HepG2 (cell line): ENCODE measurements at regions not wholly inside any gene's neighbourhood (a gene's known extent, or its start where the extent isn't known, plus 50 kb on each side); places are given as distances from the start of the nearest gene placed in this dataset.

Experiments used
- CCDC6 ChIP-seq: sonication (generic); formaldehyde crosslinking; IDR thresholded peaks from 2 replicates; pipeline ENCODE4 v1.8.1; 2022; ENCODE audit warnings: mild to moderate bottlenecking, missing genetic modification reagents, moderate library complexity
- CREM ChIP-seq, 2 experiments: sonication (generic) in 1 of 2; formaldehyde crosslinking in 1 of 2; IDR thresholded peaks; 2 replicates each; pipeline versions ENCODE4 v1.4.0 to v1.6.1; 2016 to 2020; ENCODE audit warnings: antibody characterized with exemption in 1 of 2, mild to moderate bottlenecking in 1 of 2, missing genetic modification reagents in 1 of 2
- EP300 ChIP-seq, 3 experiments: sonication (generic) in 1 of 3; formaldehyde crosslinking in 1 of 3; IDR thresholded peaks; 2 replicates each; pipeline versions ENCODE4 v1.5.1 to v1.6.1; 2011 to 2020; ENCODE audit warnings: low read depth in 2 of 3, low read length in 2 of 3, borderline replicate concordance in 1 of 3, improper control_type of control experiment in 1 of 3, mild to moderate bottlenecking in 1 of 3, missing genetic modification reagents in 1 of 3, moderate library complexity in 1 of 3
- FOXA1 ChIP-seq, 2 experiments: fragments of 450-650 bp in 1 of 2; sonication (generic) in 1 of 2; formaldehyde crosslinking in 1 of 2; IDR thresholded peaks; 2 replicates each; pipeline versions ENCODE4 v1.4.0 to v1.6.1; 2016 to 2020; ENCODE audit warnings: missing genetic modification reagents in 1 of 2
- FOXA3 ChIP-seq: IDR thresholded peaks from 2 replicates; pipeline ENCODE4 v1.6.1; 2016; ENCODE audit warnings: missing genetic modification reagents, missing compliant biosample characterization
- FOXP4 ChIP-seq: sonication (generic); formaldehyde crosslinking; IDR thresholded peaks from 2 replicates; pipeline ENCODE4 v1.4.0; 2020; ENCODE audit warnings: missing genetic modification reagents
- GATA4 ChIP-seq: sonication (generic); IDR thresholded peaks from 2 replicates; pipeline ENCODE4 v1.6.1; 2016; ENCODE audit warnings: antibody characterized with exemption, low read depth, borderline replicate concordance
- HNF1B ChIP-seq: sonication (generic); formaldehyde crosslinking; IDR thresholded peaks from 2 replicates; pipeline ENCODE4 v1.5.1; 2020; ENCODE audit warnings: mild to moderate bottlenecking, moderate library complexity, missing genetic modification reagents
- MXI1 ChIP-seq: IDR thresholded peaks from 3 replicates; pipeline ENCODE4 v1.6.1; 2012; ENCODE audit warnings: low read depth, low read length, inconsistent platforms, borderline replicate concordance
- NR2F6 ChIP-seq, 2 experiments: IDR thresholded peaks; 2 replicates each; pipeline ENCODE4 v1.6.1; 2016; ENCODE audit warnings: antibody characterized with exemption in 1 of 2, mild to moderate bottlenecking in 1 of 2
- PATZ1 ChIP-seq: sonication (generic); formaldehyde crosslinking; IDR thresholded peaks from 2 replicates; pipeline ENCODE4 v1.4.0; 2020; ENCODE audit warnings: missing genetic modification reagents
- RARG ChIP-seq: sonication (generic); formaldehyde crosslinking; IDR thresholded peaks from 2 replicates; pipeline ENCODE4 v1.4.0; 2020; ENCODE audit warnings: low read depth, mild to moderate bottlenecking, missing genetic modification reagents
- SMAD1 ChIP-seq: sonication (generic); formaldehyde crosslinking; IDR thresholded peaks from 2 replicates; pipeline ENCODE4 v1.4.0; 2020; ENCODE audit warnings: missing genetic modification reagents, low read depth, mild to moderate bottlenecking, borderline replicate concordance
- SP5 ChIP-seq: IDR thresholded peaks from 2 replicates; pipeline ENCODE4 v1.6.1; 2016; ENCODE audit warnings: low read depth, borderline replicate concordance
- TCF7 ChIP-seq: sonication (generic); IDR thresholded peaks from 2 replicates; pipeline ENCODE4 v1.6.1; 2016; ENCODE audit warnings: antibody characterized with exemption, low read depth
- TOE1 ChIP-seq: sonication (generic); formaldehyde crosslinking; IDR thresholded peaks from 2 replicates; pipeline ENCODE4 v1.4.0; 2020; ENCODE audit warnings: mild to moderate bottlenecking, missing genetic modification reagents
- ZNF570 ChIP-seq: sonication (generic); formaldehyde crosslinking; IDR thresholded peaks from 2 replicates; pipeline ENCODE4 v1.4.0; 2020; ENCODE audit warnings: mild to moderate bottlenecking, missing genetic modification reagents, borderline replicate concordance
- ZNF589 ChIP-seq: sonication (generic); formaldehyde crosslinking; conservative IDR thresholded peaks from 2 replicates; pipeline ENCODE4 v1.8.0; 2022; ENCODE audit warnings: mild to moderate bottlenecking, moderate library complexity, missing genetic modification reagents
- ZNF704 ChIP-seq: sonication (generic); formaldehyde crosslinking; IDR thresholded peaks from 2 replicates; pipeline ENCODE4 v1.8.1; 2023; ENCODE audit warnings: mild to moderate bottlenecking, inconsistent platforms, moderate library complexity, missing genetic modification reagents, borderline replicate concordance
- ZNF816 ChIP-seq: sonication (generic); formaldehyde crosslinking; IDR thresholded peaks from 2 replicates; pipeline ENCODE4 v1.8.0; 2022; ENCODE audit warnings: missing genetic modification reagents, mild to moderate bottlenecking, borderline replicate concordance

GRCh38 chr6:106910999-106911949, 63.3 kb downstream of the CD24 start (continued):
- TF ChIP-seq ZNF704 (CRISPR knock-in tag) = no peak
- TF ChIP-seq ZNF570 (CRISPR knock-in tag) = no peak
- TF ChIP-seq RARG (CRISPR knock-in tag) = no peak
- TF ChIP-seq PATZ1 = peak; percentile 32; the same call in 1 of the 2 replicates
- no peak for TF ChIP-seq CCDC6
- no peak for TF ChIP-seq TOE1
- no peak for TF ChIP-seq FOXA1 (IDR thresholded peaks at IDR 0.05)
- TF ChIP-seq FOXA1 (CRISPR knock-in tag; IDR thresholded peaks at IDR 0.05) = peak; percentile 44; the same call in 1 of the 2 replicates
- TF ChIP-seq CREM (IDR thresholded peaks at IDR 0.05) = peak; percentile 14; the same call in 1 of the 2 replicates
- TF ChIP-seq CREM (CRISPR knock-in tag; IDR thresholded peaks at IDR 0.05) = no peak
- TF ChIP-seq FOXA3 (CRISPR knock-in tag) = peak; percentile 23; the same call in 1 of the 2 replicates
- TF ChIP-seq NR2F6 (IDR thresholded peaks at IDR 0.05) = 0 out of 2 replicates have a peak, but pooled peaks have one; percentile 31
- TF ChIP-seq NR2F6 (CRISPR knock-in tag; IDR thresholded peaks at IDR 0.05) = no peak
- TF ChIP-seq HNF1B (CRISPR knock-in tag) = no peak
- peak; percentile 30; the same call in 1 of the 2 replicates for TF ChIP-seq FOXP4
- TF ChIP-seq GATA4 = peak; percentile 69; the same call in 1 of the 2 replicates
- TF ChIP-seq EP300 (IDR thresholded peaks at IDR 0.05; ENCODE audit: low read depth in 2 of 2, low read length in 2 of 2) = peak in 1 of 2 experiments; percentile 28; a peak in 1 of 4 replicates
- TF ChIP-seq EP300 (CRISPR knock-in tag; IDR thresholded peaks at IDR 0.05; ENCODE audit: borderline replicate concordance) = no peak
- no peak for TF ChIP-seq ZNF589 (CRISPR knock-in tag)
- TF ChIP-seq TCF7 = peak; percentile 55
- no peak for TF ChIP-seq ZNF816 (CRISPR knock-in tag)
- TF ChIP-seq SP5 = peak; percentile 82; the same call in 1 of the 2 replicates
- no peak for TF ChIP-seq MXI1
- TF ChIP-seq SMAD1 (CRISPR knock-in tag) = no peak
